T-cell (primary cell): ENCODE measurements at regions not wholly inside any gene's neighbourhood (a gene's known extent, or its start where the extent isn't known, plus 50 kb on each side); places are given as distances from the start of the nearest gene placed in this dataset.
"Not testable (repeated sequence)": the region's sequence is repeated elsewhere in the genome, so short reads cannot be mapped to it uniquely, and the experiment has no call there.

ENCODE experiments used
- ATAC-seq, 4 experiments: fragments of 200-7000 bp in 3 of 4; fragments of 150-1000 bp in 1 of 4; cut with Tn5 transposase; replicated peaks in 1 of 4; 1 replicate in 3 of 4; 2 replicates in 1 of 4; pipeline ENCODE4 v1.10.0; 2021; ENCODE audit warnings: moderate library complexity in 3 of 4, mild to moderate bottlenecking in 2 of 4, moderate number of reproducible peaks in 1 of 4
- CTCF ChIA-PET, 2 donors: fragments of 300-600 bp; sonication (Branson Sonifier 250); formaldehyde crosslinking; loops; one replicate each; lab custom pipeline; 2022; ENCODE audit warnings: antibody characterized with exemption in 2 of 2; lab: Charles Lee
- POLR2A ChIA-PET, 2 donors: fragments of 300-600 bp; sonication (Branson Sonifier 250); formaldehyde crosslinking; loops; one replicate each; lab custom pipeline; 2022; ENCODE audit warnings: antibody characterized with exemption in 2 of 2; lab: Charles Lee
- DNase-seq, 35 experiments: peaks; one replicate each; pipeline versions ENCODE4 v3.0.0 to v3.0.0-alpha.2; 2013 to 2023
- H3K27ac ChIP-seq: one replicate; pipeline ENCODE4 v1.5.1; 2013; ENCODE audit warnings: low read length
- H3K27me3 ChIP-seq, 2 experiments: replicated peaks in 1 of 2; 1 replicate in 1 of 2; 2 replicates in 1 of 2; pipeline versions ENCODE4 v1.6.1 to v1.7.0; 2013; ENCODE audit warnings: low read length in 1 of 2, mixed read lengths in 1 of 2; ENCODE audit not compliant: control insufficient read depth in 2 of 2, insufficient read depth in 2 of 2; ENCODE audit errors: extremely low read depth in 1 of 2
- H3K36me3 ChIP-seq, 2 donors: 1 replicate in 1 of 2; 2 replicates in 1 of 2; pipeline versions ENCODE4 v1.6.1 to v1.7.0; 2013; ENCODE audit warnings: low read length in 1 of 2; ENCODE audit not compliant: control insufficient read depth in 2 of 2, insufficient read depth in 1 of 2; ENCODE audit errors: extremely low read depth in 1 of 2
- H3K4me1 ChIP-seq, 2 experiments: 1 replicate in 1 of 2; 2 replicates in 1 of 2; pipeline versions ENCODE4 v1.6.1 to v1.7.0; 2013; ENCODE audit warnings: low read length in 2 of 2, mixed read lengths in 1 of 2; ENCODE audit not compliant: insufficient read depth in 2 of 2, control insufficient read depth in 1 of 2; ENCODE audit errors: extremely low read depth in 1 of 2
- H3K4me3 ChIP-seq, 2 donors: 1 replicate in 1 of 2; 2 replicates in 1 of 2; pipeline versions ENCODE4 v1.5.1 to v1.7.0; 2013; ENCODE audit warnings: mild to moderate bottlenecking in 2 of 2, low read length in 1 of 2, moderate library complexity in 1 of 2; ENCODE audit not compliant: control insufficient read depth in 1 of 2; ENCODE audit errors: extremely low read depth in 1 of 2
- H3K9me3 ChIP-seq: 2 replicates; pipeline ENCODE4 v1.7.0; 2013
- H3K27ac Mint-ChIP-seq, 2 donors: one replicate each; pipeline ENCODE4 v1.8.0; 2020 to 2021; ENCODE audit warnings: mild to moderate bottlenecking in 2 of 2, mixed read lengths in 2 of 2
- H3K27me3 Mint-ChIP-seq, 2 donors: one replicate each; pipeline ENCODE4 v1.8.0; 2021 to 2022; ENCODE audit warnings: mixed read lengths in 2 of 2
- H3K36me3 Mint-ChIP-seq: one replicate; pipeline ENCODE4 v1.8.0; 2021; ENCODE audit warnings: mixed read lengths
- H3K4me1 Mint-ChIP-seq, 3 donors: one replicate each; pipeline ENCODE4 v1.8.0; 2020 to 2022; ENCODE audit warnings: mixed read lengths in 3 of 3, mild to moderate bottlenecking in 1 of 3
- H3K4me3 Mint-ChIP-seq, 3 donors: one replicate each; pipeline ENCODE4 v1.8.0; 2020 to 2022; ENCODE audit warnings: mild to moderate bottlenecking in 3 of 3, mixed read lengths in 3 of 3, moderate library complexity in 3 of 3
- H3K9me3 Mint-ChIP-seq, 3 donors: one replicate each; pipeline ENCODE4 v1.8.0; 2020 to 2022; ENCODE audit warnings: mixed read lengths in 3 of 3
- WGBS: methylation state at CpG from one replicate; pipeline ENCODE4 v1.1.5; 2013; ENCODE audit warnings: missing lambda C conversion rate; ENCODE audit not compliant: insufficient coverage; 5-methylcytosine and 5-hydroxymethylcytosine counted together

- Mint-ChIP-seq H3K27ac (no peak overlapping the region), H3K4me1 (no peaks in the 10 kb centered on the region), H3K36me3 (no peaks in the 10 kb centered on the region), H3K27me3 (peaks cover 15 to 19% of the 10 kb centered on the region in 2 donors), H3K4me3 (no peak overlapping the region), H3K9me3 (peaks cover 13 to 19% (median 13%) of the 10 kb centered on the region in 3 donors)
- 87% methylated on average over 3 of the region's 5 CpGs for WGBS
- DNase-seq, result no peak
- no peak for ATAC-seq
- Histone ChIP-seq H3K27me3 (peaks cover 0 to 2% of the 10 kb centered on the region in 2 experiments), H3K9me3 (no peaks in the 10 kb centered on the region), H3K4me3 (no peak overlapping the region), H3K4me1 (no peaks in the 10 kb centered on the region), H3K27ac (no peak overlapping the region), H3K36me3 (no peaks in the 10 kb centered on the region)
- ChIA-PET CTCF (no interaction called here), POLR2A (interaction anchor here in 1 of 2 donors (0.5 kb wide), 1 partner anchor 1998 kb away, joined by 5 read pairs; no protein-coding TSS in a partner anchor)
These were observed 252.8 kb upstream of the FOXF1 start for GRCh38 chr16:86257546-86257945.

GRCh38 chr16:86258713-86259112, 251.6 kb upstream of the FOXF1 start:
- Histone ChIP-seq H3K36me3 (no peaks in the 10 kb centered on the region), H3K27me3 (peaks cover 0 to 2% of the 10 kb centered on the region in 2 experiments), H3K27ac (no peak overlapping the region), H3K4me1 (no peaks in the 10 kb centered on the region), H3K9me3 (no peaks in the 10 kb centered on the region), H3K4me3 (no peak overlapping the region)
- H3K9me3 Mint-ChIP-seq, result peaks cover 13 to 19% (median 13%) of the 10 kb centered on the region in 3 donors
- DNase-seq (no peak), ATAC-seq (no peak)
- no peaks in the 10 kb centered on the region for H3K4me1 Mint-ChIP-seq
- no peak overlapping the region for H3K4me3 Mint-ChIP-seq
- no peaks in the 10 kb centered on the region for H3K36me3 Mint-ChIP-seq
- H3K27me3 Mint-ChIP-seq, result peaks cover 15 to 19% of the 10 kb centered on the region in 2 donors
- CTCF ChIA-PET, result no interaction called here
- POLR2A ChIA-PET, result no interaction called here
- WGBS, result no CpG with 5 or more reads among the region's 3 CpGs
- H3K27ac Mint-ChIP-seq, result no peak overlapping the region

DNA sequence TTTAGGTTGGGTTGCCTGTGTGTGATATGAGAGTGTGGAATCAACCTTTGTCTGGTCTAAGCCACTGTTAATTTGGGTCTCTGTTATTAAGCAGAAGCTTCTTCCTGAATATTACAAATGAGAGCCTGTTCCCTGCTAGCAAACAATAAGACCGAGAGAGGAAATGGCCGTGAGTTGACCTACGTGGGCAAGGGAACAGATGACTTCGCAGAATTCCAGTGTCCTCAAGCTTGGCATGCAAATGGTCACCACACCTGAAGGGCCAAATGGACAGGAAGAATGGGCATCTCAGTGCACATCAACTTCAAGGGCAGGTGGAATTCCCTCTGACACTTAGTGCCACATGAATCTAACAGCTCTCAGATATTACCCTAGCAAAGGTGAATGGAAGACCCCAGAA, 250.8 kb upstream of the FOXF1 start:
- Mint-ChIP-seq H3K27ac (no peak overlapping the region), H3K4me1 (no peaks in the 10 kb centered on the region), H3K4me3 (no peak overlapping the region), H3K9me3 (peaks cover 13 to 19% (median 13%) of the 10 kb centered on the region in 3 donors), H3K36me3 (no peaks in the 10 kb centered on the region), H3K27me3 (peaks cover 15 to 19% of the 10 kb centered on the region in 2 donors)
- no peaks in the 10 kb centered on the region for H3K36me3 ChIP-seq
- H3K4me1 ChIP-seq, result no peaks in the 10 kb centered on the region
- no peaks in the 10 kb centered on the region for H3K9me3 ChIP-seq
- peaks cover 0 to 2% of the 10 kb centered on the region in 2 experiments for H3K27me3 ChIP-seq
- WGBS, result 46% methylated on average over 4 of the region's 4 CpGs
- H3K4me3 ChIP-seq, result no peak overlapping the region
- ATAC-seq (no peak), DNase-seq (no peak)
- ChIA-PET CTCF (interaction anchor here in 1 of 2 donors (0.5 kb wide), 1 partner anchor 996 kb away, joined by 3 read pairs; no protein-coding TSS in a partner anchor), POLR2A (no interaction called here)
- no peak overlapping the region for H3K27ac ChIP-seq

DNA sequence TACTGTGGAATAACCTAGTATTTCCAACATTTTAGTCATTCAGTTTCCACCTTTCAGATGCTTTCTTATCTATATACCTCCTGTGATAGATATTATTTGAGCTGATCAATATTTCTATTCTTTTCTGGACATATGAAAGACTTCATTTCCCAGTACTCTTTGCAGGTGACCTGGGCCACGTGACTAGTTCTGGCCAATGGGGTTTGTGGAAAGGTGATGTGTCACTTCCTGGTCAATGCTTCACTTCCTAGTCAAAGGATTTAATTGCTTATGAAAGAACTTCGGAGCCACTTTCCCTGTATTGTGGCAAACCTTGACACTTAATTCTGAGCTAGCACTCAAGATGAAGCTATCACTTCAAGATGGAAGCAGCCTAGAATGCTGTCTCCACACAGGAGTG, 248.9 kb upstream of the FOXF1 start:
- H3K27ac ChIP-seq, result no peak overlapping the region
- no peaks in the 10 kb centered on the region for H3K4me1 ChIP-seq
- H3K36me3 Mint-ChIP-seq, result no peaks in the 10 kb centered on the region
- no peaks in the 10 kb centered on the region for H3K36me3 ChIP-seq
- POLR2A ChIA-PET, result no interaction called here
- no peaks in the 10 kb centered on the region for H3K9me3 ChIP-seq
- ATAC-seq (no peak), DNase-seq (no peak)
- no peak overlapping the region for H3K27ac Mint-ChIP-seq
- WGBS, result 100% methylated on average over 1 of the region's 2 CpGs
- no peak overlapping the region for H3K4me3 ChIP-seq
- H3K4me1 Mint-ChIP-seq, result no peaks in the 10 kb centered on the region
- no peak overlapping the region for H3K4me3 Mint-ChIP-seq
- CTCF ChIA-PET, result no interaction called here
- peaks cover 15 to 19% of the 10 kb centered on the region in 2 donors for H3K27me3 Mint-ChIP-seq
- peaks cover 2 to 8% (median 6%) of the 10 kb centered on the region in 3 donors for H3K9me3 Mint-ChIP-seq
- H3K27me3 ChIP-seq, result peaks cover 0 to 2% of the 10 kb centered on the region in 2 experiments

- CTCF ChIA-PET, H3K9me3 Mint-ChIP-seq, H3K36me3 Mint-ChIP-seq, H3K36me3 ChIP-seq, DNase-seq, ATAC-seq, H3K4me3 ChIP-seq, H3K4me1 Mint-ChIP-seq, POLR2A ChIA-PET, H3K4me1 ChIP-seq, H3K9me3 ChIP-seq, H3K27me3 Mint-ChIP-seq, H3K27ac ChIP-seq, H3K27me3 ChIP-seq, H3K27ac Mint-ChIP-seq, H3K4me3 Mint-ChIP-seq: not testable (repeated sequence)
- WGBS, result no CpG with 5 or more reads among the region's 3 CpGs
These were observed 242.7 kb upstream of the FOXF1 start for GRCh38 chr16:86267657-86268056.

DNA sequence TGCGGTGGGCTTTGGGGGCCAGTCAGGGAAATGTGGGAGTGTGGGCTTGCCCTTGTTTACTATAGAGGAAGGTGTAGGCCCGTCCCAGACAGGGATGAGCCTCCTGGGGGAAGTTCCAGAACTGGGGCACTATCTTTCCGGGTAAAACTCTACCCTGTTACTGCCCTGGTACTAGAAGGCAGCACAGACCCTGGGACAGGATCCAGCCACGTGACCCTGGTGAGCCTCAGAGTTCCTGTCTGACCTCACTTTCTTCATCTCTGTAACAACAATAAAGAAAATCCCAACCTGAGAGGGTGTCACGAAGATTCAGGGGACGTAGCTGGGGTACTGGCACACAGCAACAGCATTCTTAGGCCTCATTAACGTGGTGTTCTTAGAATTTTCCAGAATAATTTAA, 239.6 kb upstream of the FOXF1 start:
- no peak overlapping the region for H3K27ac Mint-ChIP-seq
- no peaks in the 10 kb centered on the region for H3K36me3 Mint-ChIP-seq
- CTCF ChIA-PET, result no interaction called here
- Histone ChIP-seq H3K36me3 (no peaks in the 10 kb centered on the region), H3K27me3 (peaks cover 2 to 10% of the 10 kb centered on the region in 2 experiments), H3K4me1 (no peaks in the 10 kb centered on the region), H3K27ac (no peak overlapping the region), H3K9me3 (no peaks in the 10 kb centered on the region), H3K4me3 (no peak overlapping the region)
- ATAC-seq (no peak), DNase-seq (no peak)
- POLR2A ChIA-PET, result no interaction called here
- no peak overlapping the region for H3K4me3 Mint-ChIP-seq
- peaks cover 0 to 5% (median 0%) of the 10 kb centered on the region in 3 donors for H3K9me3 Mint-ChIP-seq
- 48% methylated on average over 4 of the region's 7 CpGs for WGBS
- peaks cover 4 to 8% of the 10 kb centered on the region in 2 donors for H3K27me3 Mint-ChIP-seq
- no peaks in the 10 kb centered on the region for H3K4me1 Mint-ChIP-seq

DNA sequence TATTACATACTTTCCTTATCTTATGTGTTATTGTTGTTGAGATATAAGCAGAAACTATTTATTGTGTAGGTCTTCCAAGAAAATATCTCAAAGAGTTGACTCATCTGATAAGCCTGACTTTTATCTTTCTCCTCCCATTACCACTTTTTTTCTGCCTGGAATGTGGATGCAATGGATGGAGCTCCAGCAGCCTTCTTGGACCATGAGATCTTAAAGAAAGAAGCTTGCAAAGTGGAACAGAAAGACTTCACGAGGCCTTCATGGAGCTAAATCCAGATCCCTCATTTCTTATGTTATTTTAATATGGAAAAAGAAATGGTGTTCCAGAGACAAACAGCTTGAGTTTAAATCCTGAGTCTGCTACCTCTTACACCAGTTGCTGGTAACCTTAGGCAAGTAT, 237.6 kb upstream of the FOXF1 start:
- Histone ChIP-seq H3K9me3 (no peaks in the 10 kb centered on the region), H3K4me1 (no peaks in the 10 kb centered on the region), H3K27ac (no peak overlapping the region), H3K27me3 (peaks cover 4 to 10% of the 10 kb centered on the region in 2 experiments), H3K36me3 (no peaks in the 10 kb centered on the region), H3K4me3 (no peak overlapping the region)
- CTCF ChIA-PET, result no interaction called here
- Mint-ChIP-seq H3K27me3 (peaks cover 6 to 16% of the 10 kb centered on the region in 2 donors), H3K27ac (no peak overlapping the region), H3K9me3 (peaks cover 0 to 5% (median 0%) of the 10 kb centered on the region in 3 donors), H3K36me3 (no peaks in the 10 kb centered on the region), H3K4me3 (no peak overlapping the region), H3K4me1 (no peaks in the 10 kb centered on the region)
- no peak for ATAC-seq
- WGBS, result no CpG with 5 or more reads among the region's 1 CpG
- POLR2A ChIA-PET, result no interaction called here
- no peak for DNase-seq
